ENCODE measurements at regions not wholly inside any gene's neighbourhood (a gene's known extent, or its start where the extent isn't known, plus 50 kb on each side); places are given as distances from the start of the nearest gene placed in this dataset.
"Not testable (repeated sequence)": the region's sequence is repeated elsewhere in the genome, so short reads cannot be mapped to it uniquely, and the experiment has no call there.

DNA sequence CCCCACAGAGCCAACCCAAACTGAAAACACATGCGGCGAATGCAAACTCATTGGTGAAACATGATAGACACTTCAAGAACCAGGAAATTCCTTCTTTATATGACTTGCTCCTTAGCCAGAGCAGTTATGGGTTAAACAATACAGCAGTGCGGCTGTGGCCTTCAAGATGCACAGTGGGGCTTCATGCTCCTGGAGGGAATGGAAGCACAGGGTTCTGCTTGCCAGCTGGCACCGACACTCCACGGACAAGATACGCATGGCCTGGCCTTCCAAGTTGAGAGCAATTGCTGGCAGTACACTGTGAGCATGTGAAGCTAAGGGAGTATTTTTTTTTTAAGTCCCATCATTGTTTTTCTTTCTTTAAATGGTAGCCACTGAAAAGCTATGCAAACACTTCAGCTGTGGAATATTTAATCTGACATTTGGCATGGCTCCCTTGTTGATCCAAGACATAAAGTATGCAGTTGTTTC, 451.6 kb upstream of the CD180 start:
- DNase-seq (peak; percentile 82), ATAC-seq (peak; percentile 95 to 97)
- intact Hi-C loops (cut with DNase I) = no loop called here

DNA sequence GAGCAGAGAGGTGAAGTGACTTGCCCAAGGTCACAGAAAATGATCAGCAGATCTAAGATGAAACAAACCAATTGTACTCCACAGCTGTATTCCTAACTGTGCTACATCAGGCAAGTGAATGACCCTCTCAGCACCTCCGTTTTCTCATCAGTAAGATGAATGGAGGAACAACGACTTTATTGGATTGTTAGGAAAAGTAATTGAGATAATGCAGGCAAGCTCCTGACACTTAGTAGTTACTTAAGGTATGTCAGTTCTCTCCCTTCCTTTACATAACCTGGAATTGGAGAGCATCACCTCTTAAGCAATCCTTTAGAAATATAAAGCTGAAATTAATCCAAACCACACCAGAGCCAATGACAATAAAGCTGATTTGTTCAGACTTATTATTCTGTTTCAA, 451.2 kb upstream of the CD180 start:
- no peak for ATAC-seq
- intact Hi-C loops (cut with DNase I) = no loop called here

DNA sequence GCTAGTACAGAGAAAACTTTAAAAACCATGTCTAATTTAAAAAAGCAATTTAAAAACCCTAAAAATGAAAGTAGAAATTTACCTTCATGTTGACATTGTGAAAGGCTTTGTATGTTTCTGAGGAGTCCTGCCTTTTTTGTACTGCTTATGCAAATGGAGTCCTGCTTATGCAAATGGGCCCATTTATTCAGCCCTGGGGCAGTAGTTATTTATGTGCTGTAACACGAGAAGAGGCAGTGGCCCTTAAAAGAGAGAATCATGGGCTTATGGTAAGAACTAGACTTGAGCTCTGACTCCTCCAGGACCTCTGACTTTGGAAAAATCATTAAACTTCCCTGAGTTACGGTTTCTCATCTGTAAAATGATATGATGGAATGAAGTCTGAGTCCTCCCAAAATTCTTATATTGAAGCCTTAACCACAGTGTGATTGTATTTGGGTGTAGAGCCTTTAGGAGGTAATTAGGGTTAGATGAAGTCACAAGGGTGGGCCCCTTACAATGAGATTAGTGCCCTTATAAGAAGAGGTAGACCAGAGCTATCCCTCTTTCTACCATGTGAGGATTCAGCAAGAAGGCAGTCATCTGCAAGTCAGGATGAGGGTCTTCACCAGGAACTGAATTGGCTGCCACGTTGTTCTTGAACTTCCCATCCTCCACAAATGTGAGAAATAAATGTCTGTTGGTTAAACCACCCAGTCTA, 447.8 kb upstream of the CD180 start:
- DNase-seq (no peak), ATAC-seq (no peak)
- intact Hi-C loops (cut with DNase I) = no loop called here

More for the DNA sequence above, 451.2 kb upstream of the CD180 start:
- DNase-seq = no peak

DNA sequence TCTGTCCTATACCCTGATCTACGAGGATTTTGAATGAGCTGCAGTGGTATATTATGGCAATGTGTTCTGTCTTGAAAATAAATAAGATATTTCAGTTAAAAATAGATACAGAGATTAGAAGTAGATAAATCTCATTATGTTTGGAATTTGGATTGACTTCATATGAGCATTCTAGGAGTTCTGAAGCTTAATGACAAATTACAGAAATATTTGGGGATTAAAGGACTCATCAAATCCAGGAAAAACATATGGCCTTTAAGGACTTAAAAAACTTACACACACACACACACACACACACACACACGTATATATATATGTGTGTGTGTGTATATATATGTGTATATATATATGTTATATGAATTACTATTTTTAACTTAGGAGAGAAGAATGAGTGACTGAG, 446.9 kb upstream of the CD180 start:
- DNase-seq = no peak
- intact Hi-C loops (cut with DNase I) = no loop called here
- ATAC-seq = no peak

DNA sequence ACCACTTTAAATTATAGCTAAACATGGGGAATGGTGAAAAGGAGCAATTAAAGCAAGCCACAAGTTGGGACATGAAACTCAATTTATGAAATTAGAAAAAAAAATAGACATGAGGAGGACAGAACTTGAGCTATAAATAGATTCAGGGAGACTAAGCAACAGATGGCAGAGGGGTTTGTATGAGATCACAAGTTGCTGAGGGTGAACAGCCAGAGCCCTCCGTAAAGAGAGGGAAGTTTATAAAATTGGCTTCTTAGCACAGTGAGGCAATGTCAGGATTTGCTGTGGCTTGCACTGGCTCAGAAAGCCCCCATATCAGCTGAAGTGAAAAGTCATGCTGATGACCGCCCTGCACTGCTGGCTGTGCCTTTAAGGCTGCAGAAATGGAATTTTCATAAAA, 443.4 kb upstream of the CD180 start:
- peak; percentile 35 to 56 for ATAC-seq
- intact Hi-C loops (cut with DNase I) = no loop called here
- no peak for DNase-seq

DNA sequence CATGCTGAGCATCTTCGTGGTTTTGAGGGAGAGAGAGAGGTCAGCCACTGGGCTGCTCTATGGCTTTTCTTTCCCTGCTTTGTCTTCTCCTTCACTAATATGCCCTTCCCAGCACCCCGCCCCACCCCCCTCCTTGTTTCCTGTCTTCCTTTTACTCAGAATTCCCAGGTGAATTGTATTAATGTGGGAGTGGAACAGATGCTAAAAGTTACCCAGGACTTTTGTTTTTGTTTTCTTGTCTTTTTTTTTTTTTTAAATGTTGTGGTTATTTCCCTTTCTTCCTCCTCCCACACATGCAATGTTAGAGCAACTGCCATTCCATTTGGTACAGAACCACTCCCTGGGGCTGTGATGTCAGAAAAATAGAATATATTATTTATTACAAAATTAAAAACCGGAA, 442.7 kb upstream of the CD180 start:
- intact Hi-C loops (cut with DNase I) = no loop called here
- peak; percentile 22 for DNase-seq
- no peak for ATAC-seq

DNA sequence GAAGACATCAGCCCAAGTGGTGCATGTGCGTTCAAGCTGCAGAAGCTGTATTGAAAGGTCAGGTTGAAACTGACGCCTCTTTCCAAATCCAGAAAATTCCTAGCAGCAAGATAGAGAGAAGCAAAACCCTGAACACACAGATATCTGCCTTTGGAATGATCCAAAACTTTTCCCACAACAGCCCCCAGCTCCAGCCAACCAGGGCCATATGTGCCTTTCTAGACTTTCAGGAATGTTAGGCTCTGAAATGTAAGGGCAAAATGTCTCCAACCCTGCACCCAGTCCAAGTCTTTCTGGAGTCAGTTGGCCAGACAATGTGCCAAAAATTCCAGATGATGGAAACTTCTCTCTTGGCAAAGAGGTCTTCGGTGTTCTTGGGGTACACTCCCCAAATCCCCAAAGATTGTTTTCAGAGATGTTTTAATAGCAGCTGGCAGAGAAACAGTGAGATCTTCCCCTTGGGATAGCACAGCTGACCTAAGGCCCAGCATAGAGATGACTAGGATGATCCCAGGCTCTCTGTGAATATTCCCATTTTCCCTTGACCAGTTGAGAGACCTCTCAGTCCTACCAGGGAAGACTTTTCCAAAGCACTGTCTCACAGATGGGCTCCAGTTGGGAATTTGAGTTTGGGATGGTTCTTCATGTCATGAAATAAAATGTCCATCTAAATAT, 440.4 kb upstream of the CD180 start:
- no peak for DNase-seq
- intact Hi-C loops (cut with DNase I) = no loop called here
- peak in 1 of 2 donors; percentile 21 for ATAC-seq

DNA sequence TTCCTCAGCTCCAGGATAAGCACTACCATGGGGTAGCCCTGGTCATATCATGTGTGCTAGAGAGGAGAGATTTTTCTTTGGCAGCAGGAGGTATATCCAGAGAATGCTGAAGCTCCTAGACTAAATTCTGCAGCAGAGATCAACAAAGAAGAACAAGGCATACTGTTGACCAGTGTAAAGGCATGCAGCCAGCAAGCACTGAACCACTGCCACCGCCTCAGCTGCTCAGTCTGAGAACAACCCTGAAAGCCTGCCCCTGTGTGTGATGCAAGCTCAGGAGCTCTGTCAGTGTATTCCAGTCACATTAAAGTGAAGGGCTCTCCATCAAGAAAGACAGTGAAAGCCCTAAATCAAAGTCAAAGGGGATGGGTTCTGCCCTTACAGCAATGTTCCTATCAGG, 439.5 kb upstream of the CD180 start:
- DNase-seq (peak; percentile 67), ATAC-seq (peak; percentile 80 to 88)
- intact Hi-C loops (cut with DNase I) = no loop called here

DNA sequence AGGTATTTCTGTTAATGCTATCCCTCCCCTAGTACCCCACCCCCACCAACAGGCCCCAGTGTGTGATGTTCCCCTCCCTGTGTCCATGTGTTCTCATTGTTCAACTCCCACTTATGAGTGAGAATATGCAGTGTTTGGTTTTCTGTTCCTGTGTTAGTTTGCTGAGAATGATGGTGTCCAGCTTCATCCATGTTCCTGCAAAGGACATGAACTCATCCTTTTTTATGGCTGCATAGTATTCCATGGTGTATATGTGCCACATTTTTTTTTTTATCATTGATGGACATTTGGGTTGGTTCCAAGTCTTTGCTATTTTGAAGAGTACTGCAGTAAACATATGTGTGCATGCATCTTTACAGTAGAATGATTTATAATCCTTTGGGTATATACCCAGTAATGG, 430.5 kb upstream of the CD180 start:
- intact Hi-C loops (cut with DNase I); DNase-seq; ATAC-seq: not testable (repeated sequence)

DNA sequence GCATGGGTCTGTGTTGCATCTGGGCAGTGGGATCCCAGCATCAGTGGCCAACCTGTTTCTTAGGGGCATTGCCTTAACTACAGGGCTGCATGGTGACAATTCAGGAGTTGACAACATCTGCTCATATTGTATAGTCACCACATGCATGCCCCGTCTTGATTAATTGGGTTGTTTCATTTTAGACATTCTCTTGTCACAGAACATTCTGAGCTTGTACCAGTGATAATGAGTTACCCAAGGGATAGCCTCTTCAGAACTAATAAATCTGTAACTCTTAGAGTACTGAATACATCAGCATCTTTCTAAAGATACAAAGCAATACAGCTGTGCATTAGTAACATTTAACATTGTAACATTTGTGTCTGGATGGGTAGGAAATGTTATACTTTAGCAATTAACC, 426.5 kb upstream of the CD180 start:
- no peak for ATAC-seq
- intact Hi-C loops (cut with DNase I) = no loop called here
- DNase-seq = no peak

DNA sequence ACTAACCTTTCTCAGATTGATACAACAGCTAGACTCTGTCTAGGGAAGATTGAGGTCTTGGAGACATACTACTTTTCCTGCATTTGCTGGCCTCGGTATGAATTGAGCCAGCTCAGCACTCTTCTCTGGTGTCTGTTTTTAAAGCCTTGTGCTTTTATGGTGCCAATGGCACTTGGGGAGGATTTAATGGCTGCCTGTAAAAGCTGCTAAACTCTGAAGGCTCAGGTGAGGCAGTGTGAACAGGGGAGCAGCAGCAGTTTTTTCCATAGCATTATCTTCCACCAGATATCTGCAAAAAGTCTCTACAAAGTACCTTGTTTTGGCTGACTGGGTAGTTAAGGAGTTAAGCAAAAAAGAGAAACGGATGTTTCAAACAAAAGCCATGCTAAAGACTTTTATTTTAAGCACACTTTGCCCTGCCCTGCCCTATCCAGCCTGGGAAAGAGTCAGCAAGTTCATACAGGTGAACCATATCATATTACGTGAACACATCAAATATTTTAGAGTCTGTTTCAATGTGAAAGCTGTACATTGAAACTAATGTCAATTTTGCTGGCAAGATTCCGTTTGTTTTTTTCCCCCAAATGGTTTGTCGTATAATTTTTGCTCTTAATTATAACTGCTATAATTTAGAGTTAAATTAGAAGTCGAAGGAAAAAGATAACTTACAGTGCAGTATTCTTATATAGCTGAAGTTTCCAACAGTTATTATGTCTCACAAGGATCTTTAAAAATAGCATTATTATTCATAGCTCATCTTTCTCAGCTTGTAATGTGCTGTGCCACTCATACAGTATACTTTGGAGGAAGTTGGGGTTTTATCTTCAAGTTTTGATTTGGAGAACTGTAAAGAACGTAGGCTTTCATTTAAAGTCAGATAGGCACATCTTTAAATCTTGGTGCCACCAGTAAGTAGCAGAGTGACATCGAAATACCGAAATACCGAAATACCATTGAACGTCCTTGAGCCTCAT, 424.1 kb upstream of the CD180 start:
- no peak for ATAC-seq
- intact Hi-C loops (cut with DNase I) = no loop called here
- DNase-seq = no peak

DNA sequence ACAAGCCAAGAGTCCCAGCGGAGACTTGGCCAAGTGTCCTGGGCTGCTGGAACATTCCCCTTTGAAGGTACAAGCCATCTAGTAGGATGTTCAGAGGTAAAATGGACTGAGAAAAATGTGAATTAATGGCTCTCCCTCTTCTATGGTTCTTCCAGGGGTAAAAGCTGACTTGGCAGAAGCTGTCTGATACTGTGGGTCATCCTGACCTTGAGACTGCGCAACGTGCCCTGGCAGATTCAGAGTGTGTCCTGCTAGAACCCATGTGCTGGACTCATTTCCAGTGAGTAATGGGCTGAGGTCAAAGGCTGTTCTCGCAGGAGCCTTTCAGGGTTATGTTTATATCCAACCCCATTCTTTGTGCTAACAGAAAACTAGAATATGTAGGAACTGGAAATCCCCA, 423.0 kb upstream of the CD180 start:
- intact Hi-C loops (cut with DNase I) = no loop called here
- no peak for DNase-seq
- ATAC-seq = peak in 1 of 2 donors; percentile 27

DNA sequence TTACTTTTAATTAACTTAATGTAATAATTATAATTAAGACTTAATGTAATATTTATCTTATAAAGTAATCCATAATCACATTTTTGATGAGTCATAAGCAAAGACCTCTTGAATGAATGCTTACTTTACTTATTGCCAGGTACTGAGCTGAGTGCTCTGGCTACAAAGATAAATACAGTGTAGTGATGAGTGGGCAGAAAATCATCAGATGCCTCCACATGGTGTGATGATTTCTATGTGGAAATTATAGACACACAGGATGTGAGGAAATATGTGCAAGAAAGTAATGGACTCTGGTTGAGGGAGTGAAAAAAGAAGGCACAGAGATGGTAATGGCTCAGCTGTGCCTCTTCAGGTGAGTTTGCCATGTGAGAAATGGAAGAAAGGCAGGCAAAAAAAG, 422.6 kb upstream of the CD180 start:
- intact Hi-C loops (cut with DNase I) = no loop called here
- DNase-seq (no peak), ATAC-seq (peak in 1 of 2 donors; percentile 33)

DNA sequence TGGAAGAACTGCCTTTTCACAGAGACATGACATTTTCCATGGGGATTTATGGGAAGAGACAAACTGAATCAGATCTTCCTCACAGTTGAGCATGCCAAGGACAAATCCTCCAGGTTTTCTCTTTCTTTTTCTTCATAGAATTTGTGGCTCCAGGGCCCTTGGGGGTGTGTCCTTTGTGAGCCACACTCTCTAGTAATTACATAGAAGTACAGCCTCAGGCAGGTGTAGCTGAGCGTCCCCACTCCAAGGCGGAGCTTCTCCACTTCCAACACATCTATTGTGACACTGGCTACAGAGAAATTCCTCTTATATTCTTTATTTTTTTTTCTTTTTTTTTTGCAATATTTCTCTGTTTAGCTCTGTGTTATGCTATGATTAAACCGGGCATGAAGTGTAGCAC, 420.5 kb upstream of the CD180 start:
- DNase-seq (no peak), ATAC-seq (no peak)
- intact Hi-C loops (cut with DNase I) = no loop called here

DNA sequence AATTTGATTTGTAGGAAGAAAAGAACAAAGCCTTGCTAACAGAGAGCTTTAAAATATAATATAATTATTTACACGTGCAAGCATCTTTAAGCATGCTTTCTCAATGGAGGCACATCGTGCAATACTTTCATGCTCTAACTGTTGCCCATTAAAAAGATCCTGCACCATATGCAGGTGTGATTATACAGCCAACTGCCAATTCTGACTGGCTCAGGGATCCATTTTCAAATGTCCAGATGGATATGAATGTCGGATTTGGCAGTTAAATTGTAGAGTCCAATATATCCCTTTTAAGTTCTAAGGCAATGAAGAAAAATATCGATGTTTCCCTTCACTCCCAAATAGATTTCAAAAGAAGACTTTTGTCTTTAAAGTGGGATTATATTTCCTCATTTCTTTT, 416.4 kb upstream of the CD180 start:
- intact Hi-C loops (cut with DNase I) = no loop called here
- ATAC-seq (no peak), DNase-seq (no peak)

DNA sequence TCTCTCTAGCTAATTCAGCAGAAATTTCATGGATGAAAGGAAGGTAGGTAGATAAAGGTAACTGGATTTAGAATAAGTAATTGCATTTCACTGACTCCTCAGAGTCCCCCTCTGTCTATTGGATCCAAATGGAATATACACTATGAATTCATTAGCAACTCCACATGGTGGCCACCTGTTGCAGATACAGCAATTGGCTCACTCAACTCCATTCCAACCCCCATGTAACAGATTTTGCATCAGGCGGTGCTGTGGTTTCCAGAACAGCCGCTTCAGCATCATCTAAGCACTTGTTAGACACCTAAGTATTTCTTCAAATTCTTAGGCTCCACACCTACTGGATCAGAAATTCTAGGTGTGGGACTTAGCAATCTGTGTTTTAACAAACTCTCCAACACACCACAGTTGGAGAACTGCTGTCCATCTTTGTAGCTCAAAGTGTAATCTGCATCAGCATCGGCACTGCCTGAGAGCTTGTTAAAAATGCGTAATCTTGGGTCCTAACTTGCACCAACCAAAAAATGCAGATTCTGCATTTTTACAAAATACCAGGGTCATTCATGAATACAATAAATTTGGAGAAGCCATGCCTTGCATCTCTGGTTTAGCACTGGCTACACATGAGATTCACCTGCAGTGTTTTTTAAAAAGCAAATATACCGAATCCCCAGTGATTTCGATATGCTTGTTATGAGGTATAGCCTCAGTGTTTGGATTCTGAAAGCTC, 413.8 kb upstream of the CD180 start:
- ATAC-seq (no peak), DNase-seq (no peak)
- intact Hi-C loops (cut with DNase I) = no loop called here

DNA sequence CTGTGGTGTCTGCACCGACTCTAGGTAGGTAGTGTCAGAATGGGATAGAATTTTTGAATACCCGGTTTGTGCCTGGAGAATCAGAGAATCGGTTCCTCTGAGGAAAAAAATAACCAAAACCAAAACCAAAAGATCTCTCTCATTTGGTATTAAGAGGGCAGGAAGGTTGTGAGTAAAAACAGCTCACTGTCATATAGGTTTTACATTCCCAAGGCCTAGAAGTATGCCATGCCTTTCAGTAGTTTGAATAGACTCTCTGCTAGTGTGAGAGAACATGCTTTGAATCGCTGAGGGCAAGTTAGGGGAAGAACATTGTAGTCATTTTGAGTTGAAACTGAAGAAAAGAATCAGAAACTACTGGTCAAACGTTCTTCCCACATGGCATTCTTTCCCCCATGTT, 411.4 kb upstream of the CD180 start:
- intact Hi-C loops (cut with DNase I) = no loop called here
- DNase-seq = no peak
- no peak for ATAC-seq

DNA sequence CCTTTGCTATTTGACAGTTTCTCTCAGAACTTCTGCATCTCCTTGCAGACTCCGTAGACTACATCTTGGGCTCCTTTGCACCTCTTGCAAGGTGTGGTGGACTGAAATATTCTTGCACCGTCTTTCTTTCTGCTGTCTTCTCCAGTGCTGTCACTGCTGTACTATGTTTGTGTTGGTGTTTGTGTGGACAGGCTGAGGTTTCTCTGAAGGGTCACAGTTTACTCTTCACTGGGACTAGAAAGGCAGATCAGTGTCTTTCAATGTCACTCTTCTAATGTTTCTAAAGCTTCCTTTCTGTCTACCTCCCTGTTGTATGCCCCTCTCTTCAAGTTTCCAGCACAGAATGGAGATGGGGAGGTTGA, 410.0 kb upstream of the CD180 start:
- ATAC-seq (no peak), DNase-seq (no peak)
- intact Hi-C loops (cut with DNase I) = no loop called here
